HG03060 (cell line): ENCODE measurements at regions not wholly inside any gene's neighbourhood (a gene's known extent, or its start where the extent isn't known, plus 50 kb on each side); places are given as distances from the start of the nearest gene placed in this dataset.

Experiments
- ATAC-seq: cut with Tn5 transposase; IDR thresholded peaks from one replicate; pipeline ENCODE4 v1.9.1; 2021; ENCODE audit warnings: low read depth, moderate number of reproducible peaks; ENCODE audit not compliant: unreplicated experiment

DNA sequence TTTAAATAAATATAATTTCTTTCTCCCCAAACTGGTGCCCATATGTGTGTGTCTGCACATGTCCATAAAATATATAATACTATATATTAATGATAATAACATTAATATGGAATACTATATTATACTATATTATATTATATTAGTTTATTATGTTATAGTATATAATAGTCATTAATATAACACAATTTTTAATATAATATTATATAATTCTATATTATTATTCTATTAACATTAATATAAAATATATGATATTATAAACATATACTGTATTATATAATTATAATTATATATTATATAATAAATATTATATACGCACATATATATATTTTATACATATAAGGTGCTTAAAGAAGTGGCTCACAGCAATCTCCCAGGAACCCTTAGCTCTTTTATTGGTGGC lies 513.0 kb upstream of the CDH11 start:
- no peak for ATAC-seq

DNA sequence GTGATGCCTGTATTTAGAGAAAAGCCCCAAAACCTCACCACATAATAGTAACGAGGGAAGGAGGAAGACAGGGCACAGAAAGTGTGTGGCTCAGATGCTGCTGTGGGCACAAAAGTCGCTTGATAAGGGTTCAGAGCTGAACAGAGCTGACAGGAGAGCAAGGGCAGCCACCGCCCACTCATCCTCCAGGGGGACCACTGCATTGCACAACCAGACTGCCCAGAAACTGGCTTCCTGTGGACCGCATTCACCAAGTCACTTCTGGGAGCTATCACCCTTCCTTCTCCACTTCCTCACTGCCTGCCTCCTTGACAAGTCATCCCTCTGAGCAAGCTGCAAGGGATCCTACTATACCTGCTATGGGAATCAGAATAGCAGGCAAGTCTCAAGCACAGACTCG lies 512.4 kb upstream of the CDH11 start:
- ATAC-seq: no peak

DNA sequence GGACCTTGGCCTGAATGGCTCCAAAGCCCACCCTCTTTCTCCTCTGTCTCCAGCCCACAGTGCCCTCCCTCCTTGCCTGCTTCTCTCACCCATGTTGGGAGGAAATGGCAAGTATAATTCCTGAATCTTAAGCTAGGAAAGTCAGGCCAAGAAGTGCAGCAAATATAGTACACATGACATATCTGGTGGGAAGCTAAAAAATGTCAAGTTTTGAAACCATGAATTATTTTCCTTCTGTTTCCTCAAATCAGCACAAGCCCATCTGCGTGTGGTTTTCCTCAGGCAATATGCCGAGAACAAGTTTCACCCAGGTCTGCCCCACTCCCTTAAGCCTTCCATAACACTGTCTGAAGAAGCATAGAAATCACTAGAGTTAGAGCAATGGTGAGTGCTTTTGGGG lies 502.8 kb upstream of the CDH11 start:
- no peak for ATAC-seq

- ATAC-seq: no peak
Measured at GRCh38 chr16:65624229-65624628, 502.4 kb upstream of the CDH11 start.

DNA sequence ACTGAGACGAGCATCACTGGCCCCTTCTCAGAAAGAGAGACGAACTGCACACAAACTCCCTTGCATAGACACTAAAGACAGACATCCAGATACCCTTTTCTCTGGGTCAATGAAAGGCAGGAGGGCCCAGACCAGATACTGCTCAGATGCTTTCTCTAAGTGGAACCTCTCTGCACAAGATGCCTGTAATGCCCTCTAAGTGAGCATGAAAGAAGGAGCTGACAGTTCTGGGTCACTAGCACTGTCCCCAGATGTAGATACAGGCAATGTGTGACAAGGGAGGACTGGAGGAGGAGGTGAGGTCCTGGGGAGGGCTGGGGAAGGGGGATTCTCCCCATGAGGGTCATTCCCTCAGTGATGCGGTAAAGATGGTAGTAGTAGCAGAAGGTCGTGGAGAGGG lies 501.0 kb upstream of the CDH11 start:
- no peak for ATAC-seq

DNA sequence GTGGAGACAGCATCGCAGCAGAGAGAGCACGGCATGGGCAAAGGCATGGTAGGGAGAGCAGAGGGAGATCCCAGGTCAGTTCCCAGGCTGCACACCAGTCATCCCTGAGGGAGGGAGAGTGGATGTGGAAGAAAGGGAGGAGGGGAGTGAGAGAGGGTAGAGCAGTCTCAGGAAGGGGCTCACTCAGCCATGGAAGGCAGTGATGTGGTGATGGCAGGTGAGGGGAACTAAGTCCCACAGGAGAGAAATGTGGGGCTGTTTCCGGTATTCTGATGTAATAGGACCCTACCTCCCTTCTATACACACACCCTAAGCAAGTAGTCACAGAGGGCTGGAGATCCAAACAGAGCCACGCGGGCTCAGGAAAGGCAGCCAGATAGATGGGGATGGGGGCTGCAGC lies 500.3 kb upstream of the CDH11 start:
- ATAC-seq: no peak

- ATAC-seq: no peak
Measured at GRCh38 chr16:65621640-65622039, 499.8 kb upstream of the CDH11 start.

- ATAC-seq: no peak
Measured at GRCh38 chr16:65619606-65620005, 497.7 kb upstream of the CDH11 start.

DNA sequence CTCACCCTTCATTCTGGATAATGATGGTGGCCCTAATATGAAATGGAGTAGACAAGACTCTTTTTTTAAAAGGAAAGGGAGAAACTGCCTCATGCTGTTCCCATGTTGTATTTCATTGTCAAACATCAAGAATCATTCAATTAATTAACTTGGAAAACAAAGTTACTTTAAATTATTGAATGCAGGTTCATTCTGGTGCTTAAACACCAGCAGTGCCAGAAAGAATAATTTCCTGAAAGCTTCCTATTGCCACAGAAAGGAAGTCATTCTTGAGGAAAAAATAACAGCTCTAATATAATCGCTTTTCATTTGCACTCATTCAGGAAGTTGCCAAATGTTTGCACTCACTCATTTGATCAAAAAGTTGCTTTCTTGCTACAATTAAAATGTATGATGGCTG lies 497.1 kb upstream of the CDH11 start:
- ATAC-seq: no peak

DNA sequence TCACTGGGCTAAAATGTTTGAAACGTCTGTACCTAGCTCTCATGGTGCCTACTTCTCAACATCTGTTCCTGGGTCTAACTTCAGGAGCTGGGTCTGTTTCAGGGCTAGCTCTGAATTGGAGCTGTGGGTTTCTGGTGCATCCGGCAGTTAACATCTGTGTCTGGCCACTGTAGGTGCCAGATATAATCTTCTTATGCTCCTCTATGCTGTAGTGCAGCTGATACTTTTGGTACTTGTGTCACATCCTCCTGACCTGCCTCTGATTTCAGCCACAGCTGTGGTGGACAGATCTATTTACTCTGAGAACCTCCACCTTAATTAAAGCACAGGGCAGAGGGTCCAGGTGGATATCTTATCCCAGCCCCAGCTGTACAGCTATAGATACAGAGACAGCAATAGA lies 496.5 kb upstream of the CDH11 start:
- no peak for ATAC-seq

GRCh38 chr16:65617421-65617820 lies 495.6 kb upstream of the CDH11 start:
- no peak for ATAC-seq

DNA sequence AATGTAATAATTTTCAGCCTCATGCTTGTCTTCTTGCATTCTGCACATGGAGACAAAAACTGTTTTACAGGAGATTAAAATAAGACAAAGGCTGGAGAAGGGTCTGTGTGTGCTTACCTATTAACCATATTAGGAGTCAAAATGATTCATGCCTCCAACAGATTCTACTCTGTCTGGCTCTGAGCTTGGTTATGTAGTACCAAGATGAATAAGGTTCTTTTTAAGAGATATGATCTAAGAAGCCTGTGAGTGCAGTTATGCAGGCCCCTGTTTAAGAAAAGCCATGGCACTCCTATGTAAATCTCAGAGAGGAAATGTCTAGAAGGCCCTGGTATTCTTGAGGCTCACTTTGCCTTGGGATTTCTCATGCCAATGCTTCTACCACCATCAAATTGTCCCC lies 486.6 kb upstream of the CDH11 start:
- no peak for ATAC-seq

DNA sequence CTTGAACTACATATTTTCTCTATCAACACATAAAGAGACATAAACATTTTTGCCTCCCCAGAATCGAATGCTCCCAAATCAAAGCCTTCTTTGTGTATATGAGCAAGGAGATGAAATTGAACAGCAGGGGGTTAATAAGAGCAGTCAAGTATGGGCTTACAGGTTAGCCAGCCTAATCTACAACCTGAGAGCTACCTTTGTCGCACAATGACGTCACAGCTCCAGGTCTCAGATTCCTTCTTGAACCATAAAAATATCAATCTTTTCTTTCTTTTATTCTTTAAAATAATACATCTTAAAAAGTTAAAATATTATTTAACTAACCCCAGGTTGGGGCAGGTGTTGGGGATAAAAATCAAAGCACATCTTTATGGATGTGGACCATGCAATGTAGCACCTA lies 482.9 kb upstream of the CDH11 start:
- no peak for ATAC-seq

GRCh38 chr16:65601781-65602180 lies 479.9 kb upstream of the CDH11 start:
- no peak for ATAC-seq

GRCh38 chr16:65600629-65601028 lies 478.8 kb upstream of the CDH11 start:
- no peak for ATAC-seq

- no peak for ATAC-seq
Measured at GRCh38 chr16:65600046-65600445, 478.2 kb upstream of the CDH11 start.

GRCh38 chr16:65598621-65599020 lies 476.8 kb upstream of the CDH11 start:
- no peak for ATAC-seq

DNA sequence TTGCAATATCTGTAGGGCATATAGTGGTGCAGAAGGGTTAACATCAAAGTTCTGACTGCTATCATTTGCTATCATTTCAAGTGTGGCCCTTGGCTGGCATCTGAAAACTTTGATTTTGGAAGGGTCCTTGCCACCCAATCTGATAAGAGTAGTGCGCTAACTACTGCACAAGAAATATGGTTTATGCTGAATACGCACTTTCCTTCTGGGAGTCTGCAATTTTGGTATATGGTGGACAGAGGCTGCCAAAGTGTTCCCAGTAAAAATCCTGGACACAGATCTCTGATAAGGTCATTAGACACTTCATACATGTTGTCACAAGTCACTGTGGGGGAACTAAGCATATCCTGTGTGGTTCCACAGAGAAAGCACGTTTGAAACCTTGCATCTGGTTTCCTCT lies 461.6 kb upstream of the CDH11 start:
- ATAC-seq: no peak

- no peak for ATAC-seq
Measured at GRCh38 chr16:65579050-65579449, 457.2 kb upstream of the CDH11 start.

GRCh38 chr16:65576631-65577030 lies 454.8 kb upstream of the CDH11 start:
- ATAC-seq: no peak

GRCh38 chr16:65576139-65576538 lies 454.3 kb upstream of the CDH11 start:
- ATAC-seq: no peak

GRCh38 chr16:65574326-65574966 lies 452.6 kb upstream of the CDH11 start:
- no peak for ATAC-seq

GRCh38 chr16:65572156-65572555 lies 450.3 kb upstream of the CDH11 start:
- no peak for ATAC-seq
